Heart right ventricle (tissue), 16 donors: ENCODE measurements at regions not wholly inside any gene's neighbourhood (a gene's known extent, or its start where the extent isn't known, plus 50 kb on each side); places are given as distances from the start of the nearest gene placed in this dataset.

ENCODE experiments used
- ATAC-seq, 8 donors: fragments of 200-7000 bp; cut with Tn5 transposase; one replicate each; pipeline ENCODE4 v1.9.1; 2020; ENCODE audit warnings: mild to moderate bottlenecking in 8 of 8, moderate library complexity in 8 of 8, moderate number of reproducible peaks in 1 of 8
- DNase-seq, 2 donors: peaks; one replicate each; pipeline ENCODE4 v3.0.0-alpha.2; 2020
- H3K27ac ChIP-seq, 10 donors: fragments of 200-600 bp; sonication (generic) in 2 of 10; one replicate each; pipeline versions ENCODE4 v1.5.0 to v1.8.0; 2020 to 2022; ENCODE audit warnings: mild to moderate bottlenecking in 3 of 10
- H3K27me3 ChIP-seq, 7 donors: fragments of 200-600 bp; one replicate each; pipeline ENCODE4 v1.8.0; 2021 to 2022; ENCODE audit warnings: mild to moderate bottlenecking in 2 of 7
- H3K36me3 ChIP-seq, 9 donors: fragments of 200-600 bp; sonication (generic) in 1 of 9; one replicate each; pipeline versions ENCODE4 v1.5.0 to v1.8.0; 2020 to 2022; ENCODE audit warnings: mild to moderate bottlenecking in 2 of 9
- H3K4me1 ChIP-seq, 9 donors: fragments of 200-600 bp; sonication (generic) in 1 of 9; one replicate each; pipeline versions ENCODE4 v1.5.0 to v1.8.0; 2020 to 2022; ENCODE audit warnings: mild to moderate bottlenecking in 4 of 9
- H3K4me3 ChIP-seq, 10 donors: fragments of 200-600 bp; sonication (generic) in 2 of 10; one replicate each; pipeline versions ENCODE4 v1.5.0 to v1.8.0; 2020 to 2022; ENCODE audit warnings: mild to moderate bottlenecking in 7 of 10, moderate library complexity in 2 of 10
- H3K9me3 ChIP-seq, 11 donors: fragments of 200-600 bp in 10 of 11; sonication (generic) in 2 of 11; one replicate each; pipeline versions ENCODE4 v1.5.0 to v1.8.0; 2013 to 2022; ENCODE audit warnings: mild to moderate bottlenecking in 2 of 11, control low read depth in 1 of 11, moderate library complexity in 1 of 11
- WGBS, 2 donors: extraction: QIAGEN DNeasy Blood & Tissue Kit; methylation state at CpG; one replicate each; pipeline ENCODE4 v1.1.7; 2013; ENCODE audit warnings: inconsistent platforms in 1 of 2; 5-methylcytosine and 5-hydroxymethylcytosine counted together
- intact Hi-C, 10 donors: fragments of 100-400 bp; cut with DNase I; formaldehyde crosslinking; loops; one replicate each; pipeline versions ENCODE4 v1.11.1 to v1.14.2; 2022
- TF ChIP-seq, protein P1 (sequence below), 9 donors: fragments of 200-600 bp; sonication (generic) in 2 of 9; IDR thresholded peaks; one replicate each; pipeline versions ENCODE4 v1.5.0 to v1.8.0; 2021 to 2022; ENCODE audit warnings: antibody characterized with exemption in 9 of 9, mild to moderate bottlenecking in 5 of 9, moderate library complexity in 1 of 9
- donor health status: Arrhythmogenic right ventricular cardiomyopathy.
- donor health status: ischemic (EF 13 %, LVEDD 7.1; RV severe dilation, severe dysfunction).
- donor health status: healthy with polysubstance abuse.
- donor health status: DM: no; HTN: yes; CAD: no.
- donor health status: DM: no; HTN: no; CAD: no.
- donor health status: ischemic (EF 25% LVEDD 6.9; RV normal size, moderate dysfunction).
- donor health status: ischemic (EF 25% LVEDD 5.7; RV mildly dilated, moderate dysfunction).
- donor health status: healthy.
- donor health status: DM: yes; HTN: yes; CAD: no.
- donor health status: Ischemic cardiomyopathy.
- donor health status: ischemic (EF 35%, LVEDD 5.7; RV mildly dilated, moderate dysfunction).
- donor health status: nonischemic (EF 11% LVEDD 7.7; RV severe dilation, severe dysfunction).
- donor health status: DM: yes; HTN: yes; CAD: no.
- donor health status: PGD.
- donor health status: ischemic (EF 29% LVEDD 5.4; RV normal size, mild dysfunction).
- donor health status: nonischemic (EF 23%, LVEDD 6.1; RV moderate dilation, normal function).

DNA sequence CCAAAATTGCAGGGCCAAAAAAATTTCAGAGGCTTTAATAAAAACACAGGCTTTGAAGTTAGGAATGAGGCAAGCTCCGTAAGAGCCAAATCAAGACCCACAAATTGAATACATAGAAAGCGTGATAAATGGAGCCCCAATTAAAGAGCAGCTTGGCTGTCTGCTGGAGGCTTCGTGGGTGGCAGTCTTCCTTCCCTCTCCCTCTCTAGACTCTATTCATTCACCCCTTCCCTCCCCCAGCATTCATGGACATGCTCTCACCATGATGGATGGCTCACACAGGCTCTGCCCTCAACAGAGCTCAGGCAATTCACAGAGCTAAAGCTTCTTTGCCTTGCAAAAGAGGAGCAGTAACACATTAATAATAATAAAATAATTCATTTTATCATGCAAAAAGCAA is 214.1 kb downstream of the HERPUD2 start:
- H3K4me1 ChIP-seq: no peaks in the 10 kb centered on the region
- no peak overlapping the region for H3K4me3 ChIP-seq
- no peaks in the 10 kb centered on the region for H3K36me3 ChIP-seq
- TF ChIP-seq, protein P1, sequence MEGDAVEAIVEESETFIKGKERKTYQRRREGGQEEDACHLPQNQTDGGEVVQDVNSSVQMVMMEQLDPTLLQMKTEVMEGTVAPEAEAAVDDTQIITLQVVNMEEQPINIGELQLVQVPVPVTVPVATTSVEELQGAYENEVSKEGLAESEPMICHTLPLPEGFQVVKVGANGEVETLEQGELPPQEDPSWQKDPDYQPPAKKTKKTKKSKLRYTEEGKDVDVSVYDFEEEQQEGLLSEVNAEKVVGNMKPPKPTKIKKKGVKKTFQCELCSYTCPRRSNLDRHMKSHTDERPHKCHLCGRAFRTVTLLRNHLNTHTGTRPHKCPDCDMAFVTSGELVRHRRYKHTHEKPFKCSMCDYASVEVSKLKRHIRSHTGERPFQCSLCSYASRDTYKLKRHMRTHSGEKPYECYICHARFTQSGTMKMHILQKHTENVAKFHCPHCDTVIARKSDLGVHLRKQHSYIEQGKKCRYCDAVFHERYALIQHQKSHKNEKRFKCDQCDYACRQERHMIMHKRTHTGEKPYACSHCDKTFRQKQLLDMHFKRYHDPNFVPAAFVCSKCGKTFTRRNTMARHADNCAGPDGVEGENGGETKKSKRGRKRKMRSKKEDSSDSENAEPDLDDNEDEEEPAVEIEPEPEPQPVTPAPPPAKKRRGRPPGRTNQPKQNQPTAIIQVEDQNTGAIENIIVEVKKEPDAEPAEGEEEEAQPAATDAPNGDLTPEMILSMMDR (IDR thresholded peaks at IDR 0.05): no peak
- H3K27me3 ChIP-seq: no peaks in the 10 kb centered on the region
- H3K27ac ChIP-seq: no peak overlapping the region
- WGBS, 2 donors: 79 to 80% methylated on average over 3 of the region's 3 CpGs
- DNase-seq: no peak
- no peak for ATAC-seq
- intact Hi-C loops: no loop called here
- H3K9me3 ChIP-seq: peaks cover 0 to 26% (median 6%) of the 10 kb centered on the region in 11 donors

DNA sequence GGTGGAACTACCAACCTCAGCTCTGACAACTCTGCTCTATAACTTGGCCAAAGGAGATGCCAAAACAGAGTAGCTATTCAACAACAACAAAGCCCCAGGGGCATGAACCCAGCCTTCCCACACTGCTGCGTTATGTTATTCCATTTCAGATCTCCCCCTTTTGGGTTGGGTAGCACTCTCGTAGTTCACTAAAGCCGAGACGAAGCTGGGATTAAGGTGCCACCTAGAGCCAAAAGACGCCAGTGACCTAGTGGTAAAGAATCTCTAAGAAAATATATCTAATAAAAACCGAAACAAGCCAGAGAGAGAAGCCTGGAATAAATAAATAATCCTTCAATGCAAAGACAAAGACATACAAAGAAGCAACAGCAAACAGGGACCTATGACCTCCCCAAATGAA is 217.3 kb downstream of the HERPUD2 start:
- TF ChIP-seq, protein P1 (IDR thresholded peaks at IDR 0.05): no peak
- ATAC-seq (no peak), DNase-seq (no peak)
- Histone ChIP-seq H3K9me3 (peaks cover 0 to 26% (median 6%) of the 10 kb centered on the region in 11 donors), H3K4me3 (no peak overlapping the region), H3K4me1 (no peaks in the 10 kb centered on the region), H3K27ac (no peak overlapping the region), H3K36me3 (no peaks in the 10 kb centered on the region), H3K27me3 (no peaks in the 10 kb centered on the region)
- WGBS, 2 donors: 73 to 77% methylated on average over 6 of the region's 6 CpGs
- intact Hi-C loops: no loop called here

DNA sequence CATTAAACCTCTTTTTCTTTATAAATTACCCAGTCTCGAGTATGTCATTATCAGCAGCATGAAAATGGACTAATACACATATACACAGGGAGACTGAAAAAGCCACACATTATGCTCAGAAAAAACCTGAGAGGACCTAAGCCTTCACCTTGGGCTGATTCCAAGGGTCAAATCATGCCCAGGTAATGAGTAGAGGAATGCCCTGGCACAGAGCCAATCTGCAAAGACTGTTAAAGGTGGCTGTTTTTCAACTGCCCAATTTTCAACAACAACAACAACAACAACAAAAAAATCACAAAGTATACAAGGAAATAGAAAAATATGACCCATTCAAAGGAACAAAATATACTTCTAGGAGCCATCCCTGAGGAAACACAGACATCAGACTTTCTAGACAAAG is 220.2 kb upstream of the TBX20 start:
- intact Hi-C loops: no loop called here
- Histone ChIP-seq H3K9me3 (peaks cover 0 to 23% (median 6%) of the 10 kb centered on the region in 11 donors), H3K4me1 (no peaks in the 10 kb centered on the region), H3K36me3 (no peaks in the 10 kb centered on the region), H3K4me3 (no peak overlapping the region), H3K27ac (no peak overlapping the region), H3K27me3 (no peaks in the 10 kb centered on the region)
- TF ChIP-seq, protein P1 (IDR thresholded peaks at IDR 0.05): no peak
- no peak for ATAC-seq
- whole genome bisulfite sequencing, 2 donors: 88 to 97% methylated on average over 1 of the region's 1 CpG
- DNase-seq: no peak

DNA sequence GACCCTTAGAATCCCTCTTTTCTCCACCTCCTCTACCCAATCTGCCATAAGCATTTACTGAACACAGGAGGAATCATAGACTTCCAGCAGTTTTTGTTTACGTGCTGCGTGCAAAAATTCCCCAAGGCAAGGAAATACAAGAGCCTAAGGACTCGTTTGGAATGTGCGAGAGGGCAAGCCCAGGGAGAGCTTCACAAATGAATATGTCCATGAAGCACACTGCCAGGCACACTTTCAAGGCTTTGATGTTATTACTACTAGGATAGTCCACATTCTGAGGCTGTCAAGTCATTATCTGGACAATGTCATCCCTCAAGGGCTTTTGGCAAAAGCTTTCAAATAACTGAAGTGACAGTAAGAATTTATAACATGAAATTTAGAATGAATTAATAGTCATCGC is 214.7 kb upstream of the TBX20 start:
- intact Hi-C loops: no loop called here
- H3K4me3 ChIP-seq: no peak overlapping the region
- no peak for DNase-seq
- peaks cover 0 to 21% (median 4%) of the 10 kb centered on the region in 9 donors for H3K4me1 ChIP-seq
- ATAC-seq: no peak
- H3K27ac ChIP-seq: no peak overlapping the region
- H3K9me3 ChIP-seq: peaks cover 0 to 1% (median 0%) of the 10 kb centered on the region in 11 donors
- H3K36me3 ChIP-seq: no peaks in the 10 kb centered on the region
- TF ChIP-seq, protein P1 (IDR thresholded peaks at IDR 0.05): no peak
- 57 to 73% methylated on average over 5 of the region's 5 CpGs for WGBS, 2 donors
- H3K27me3 ChIP-seq: no peaks in the 10 kb centered on the region
